HG03108 (cell line): ENCODE measurements at regions not wholly inside any gene's neighbourhood (a gene's known extent, or its start where the extent isn't known, plus 50 kb on each side); places are given as distances from the start of the nearest gene placed in this dataset.
"Not testable (repeated sequence)": the region's sequence is repeated elsewhere in the genome, so short reads cannot be mapped to it uniquely, and the experiment has no call there.

Experiments used
- ATAC-seq: cut with Tn5 transposase; IDR thresholded peaks from one replicate; pipeline ENCODE4 v1.9.1; 2021; ENCODE audit warnings: moderate library complexity; ENCODE audit not compliant: unreplicated experiment

GRCh38 chr12:74241341-74241740 lies 296.3 kb upstream of the ATXN7L3B start:
- ATAC-seq, result no peak

GRCh38 chr12:74242088-74242487 lies 295.5 kb upstream of the ATXN7L3B start:
- no peak for ATAC-seq

GRCh38 chr12:74245458-74245857 lies 292.2 kb upstream of the ATXN7L3B start:
- ATAC-seq, result no peak

GRCh38 chr12:74250891-74251290 lies 286.7 kb upstream of the ATXN7L3B start:
- no peak for ATAC-seq

GRCh38 chr12:74253826-74254225 lies 283.8 kb upstream of the ATXN7L3B start:
- not testable (repeated sequence) for ATAC-seq

- ATAC-seq, result no peak
These were observed 282.9 kb upstream of the ATXN7L3B start for GRCh38 chr12:74254784-74255183.

GRCh38 chr12:74259199-74259598 lies 278.4 kb upstream of the ATXN7L3B start:
- no peak for ATAC-seq

- no peak for ATAC-seq
These were observed 272.9 kb upstream of the ATXN7L3B start for GRCh38 chr12:74264692-74265091.

- ATAC-seq, result not testable (repeated sequence)
These were observed 268.3 kb upstream of the ATXN7L3B start for GRCh38 chr12:74269355-74269754.

GRCh38 chr12:74280156-74280655 lies 257.4 kb upstream of the ATXN7L3B start:
- ATAC-seq, result no peak

- not testable (repeated sequence) for ATAC-seq
These were observed 256.0 kb upstream of the ATXN7L3B start for GRCh38 chr12:74281401-74282180.

GRCh38 chr12:74283646-74284045 lies 254.0 kb upstream of the ATXN7L3B start:
- ATAC-seq, result no peak

GRCh38 chr12:74285773-74286172 lies 251.9 kb upstream of the ATXN7L3B start:
- ATAC-seq, result no peak

- ATAC-seq, result no peak
These were observed 251.4 kb upstream of the ATXN7L3B start for GRCh38 chr12:74286254-74286653.

GRCh38 chr12:74292351-74293194 lies 245.1 kb upstream of the ATXN7L3B start:
- ATAC-seq, result no peak

- ATAC-seq, result no peak
These were observed 243.9 kb upstream of the ATXN7L3B start for GRCh38 chr12:74293689-74294131.

- ATAC-seq, result no peak
These were observed 220.5 kb upstream of the ATXN7L3B start for GRCh38 chr12:74317078-74317601.

GRCh38 chr12:74317741-74318140 lies 219.9 kb upstream of the ATXN7L3B start:
- no peak for ATAC-seq

GRCh38 chr12:74319886-74320285 lies 217.7 kb upstream of the ATXN7L3B start:
- ATAC-seq, result no peak

GRCh38 chr12:74321381-74321780 lies 216.3 kb upstream of the ATXN7L3B start:
- ATAC-seq, result no peak

GRCh38 chr12:74322792-74323191 lies 214.8 kb upstream of the ATXN7L3B start:
- ATAC-seq, result no peak
